PC-3 (cell line): ENCODE measurements at regions not wholly inside any gene's neighbourhood (a gene's known extent, or its start where the extent isn't known, plus 50 kb on each side); places are given as distances from the start of the nearest gene placed in this dataset.

ENCODE experiments used
- EZH2 ChIP-seq: fragments of 300-600 bp; sonication (generic); IDR thresholded peaks from one replicate; pipeline ENCODE4 v1.6.1; 2017; ENCODE audit warnings: antibody characterized with exemption, mild to moderate bottlenecking, low read length; ENCODE audit not compliant: unreplicated experiment
- EZH2phosphoT487 ChIP-seq: fragments of 300-600 bp; sonication (generic); IDR thresholded peaks from 2 replicates; pipeline ENCODE4 v1.6.1; 2018; ENCODE audit warnings: mild to moderate bottlenecking, antibody characterized with exemption, low read length, borderline replicate concordance
- TF ChIP-seq, protein P1 (sequence below): fragments of 300-600 bp; sonication (generic); conservative IDR thresholded peaks from 2 replicates; pipeline ENCODE4 v1.5.1; 2017; ENCODE audit warnings: antibody characterized with exemption, low read depth, mild to moderate bottlenecking, low read length

DNA sequence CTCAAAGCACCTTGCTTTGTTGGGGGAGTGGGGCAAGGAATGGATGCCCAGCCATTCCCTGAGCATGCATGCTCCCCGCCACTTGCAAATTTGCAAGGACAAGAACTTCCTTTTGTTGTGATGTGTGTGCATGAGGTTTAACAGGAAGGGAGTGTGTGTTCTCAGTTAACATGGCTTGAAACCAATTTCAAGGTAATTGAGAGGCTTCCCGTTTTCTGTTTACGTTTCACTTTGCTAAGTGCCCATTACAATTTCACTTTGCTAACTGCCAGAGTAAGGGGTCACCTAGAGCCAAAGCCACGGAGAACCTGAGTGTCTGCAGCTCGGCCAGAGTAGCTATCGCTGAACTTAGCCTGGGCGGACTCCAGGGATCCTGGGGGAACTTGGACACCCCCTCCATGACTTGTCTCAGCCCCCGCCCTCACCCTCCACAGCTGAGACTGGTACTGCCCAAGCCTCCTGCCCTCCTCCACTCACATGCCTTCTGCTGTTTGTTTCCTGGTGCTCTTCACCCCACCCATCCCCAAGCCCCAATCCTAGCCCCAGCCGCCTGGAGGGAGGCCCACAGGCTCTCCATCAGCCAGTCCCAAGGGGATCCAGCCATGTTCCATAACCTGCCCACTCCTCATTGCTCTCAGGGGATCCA is 53.6 kb upstream of the LAPTM4A start:
- TF ChIP-seq, protein P1, sequence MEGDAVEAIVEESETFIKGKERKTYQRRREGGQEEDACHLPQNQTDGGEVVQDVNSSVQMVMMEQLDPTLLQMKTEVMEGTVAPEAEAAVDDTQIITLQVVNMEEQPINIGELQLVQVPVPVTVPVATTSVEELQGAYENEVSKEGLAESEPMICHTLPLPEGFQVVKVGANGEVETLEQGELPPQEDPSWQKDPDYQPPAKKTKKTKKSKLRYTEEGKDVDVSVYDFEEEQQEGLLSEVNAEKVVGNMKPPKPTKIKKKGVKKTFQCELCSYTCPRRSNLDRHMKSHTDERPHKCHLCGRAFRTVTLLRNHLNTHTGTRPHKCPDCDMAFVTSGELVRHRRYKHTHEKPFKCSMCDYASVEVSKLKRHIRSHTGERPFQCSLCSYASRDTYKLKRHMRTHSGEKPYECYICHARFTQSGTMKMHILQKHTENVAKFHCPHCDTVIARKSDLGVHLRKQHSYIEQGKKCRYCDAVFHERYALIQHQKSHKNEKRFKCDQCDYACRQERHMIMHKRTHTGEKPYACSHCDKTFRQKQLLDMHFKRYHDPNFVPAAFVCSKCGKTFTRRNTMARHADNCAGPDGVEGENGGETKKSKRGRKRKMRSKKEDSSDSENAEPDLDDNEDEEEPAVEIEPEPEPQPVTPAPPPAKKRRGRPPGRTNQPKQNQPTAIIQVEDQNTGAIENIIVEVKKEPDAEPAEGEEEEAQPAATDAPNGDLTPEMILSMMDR = no peak
- TF ChIP-seq EZH2 (no peak), EZH2phosphoT487 (no peak)
